ENCODE measurements at regions not wholly inside any gene's neighbourhood (a gene's known extent, or its start where the extent isn't known, plus 50 kb on each side); places are given as distances from the start of the nearest gene placed in this dataset.

GRCh38 chr4:41424522-41424921, 113.4 kb upstream of the LIMCH1 start:
- ChIA-PET POLR2A (no interaction called here), CTCF (no interaction called here)
- H3K9me3 ChIP-seq (ENCODE audit: control extremely low read depth in 1 of 3, control insufficient read depth in 2 of 3, insufficient read depth in 1 of 3, low read length in 2 of 3), result no peaks in the 10 kb centered on the region
- Mint-ChIP-seq H3K27me3 (peaks cover 11% of the 10 kb centered on the region), H3K9me3 (ENCODE audit: insufficient read depth) (no peaks in the 10 kb centered on the region), H3K27ac (no peak overlapping the region), H3K4me3 (no peak overlapping the region), H3K4me1 (no peaks in the 10 kb centered on the region)
- H3K36me3 ChIP-seq (replicated peaks in 1 of 2; ENCODE audit: control extremely low read depth in 1 of 2, control insufficient read depth in 1 of 2, extremely low read depth in 1 of 2, insufficient read depth in 2 of 2, low read length in 1 of 2), result no peaks in the 10 kb centered on the region
- no peak for DNase-seq
- H3K27ac ChIP-seq (ENCODE audit: low read length in 2 of 2), result no peak overlapping the region
- no peak for ATAC-seq (ENCODE audit: low read depth)
- H2AFZ ChIP-seq (ENCODE audit: insufficient read depth, low read depth, low read length, poor library complexity, severe bottlenecking), result no peak overlapping the region
- H4K20me1 ChIP-seq (ENCODE audit: control insufficient read depth, insufficient read depth, low read length, poor library complexity, severe bottlenecking), result no peaks in the 10 kb centered on the region
- no peaks in the 10 kb centered on the region for H3K27me3 ChIP-seq (replicated peaks in 1 of 4; ENCODE audit: control extremely low read depth in 1 of 4, control insufficient read depth in 3 of 4, insufficient read depth in 4 of 4, low read length in 3 of 4)
- H3K4me3 ChIP-seq (ENCODE audit: control extremely low read depth in 1 of 5, extremely low read depth in 1 of 5, insufficient read depth in 1 of 5, low read depth in 2 of 5, low read length in 4 of 5), result no peak overlapping the region
- no peaks in the 10 kb centered on the region for H3K4me1 ChIP-seq (ENCODE audit: control insufficient read depth in 2 of 2, insufficient read depth in 2 of 2, low read length in 2 of 2)
- TF ChIP-seq CTCF (IDR thresholded peaks at IDR 0.05) (no peak), EZH2 (IDR thresholded peaks at IDR 0.05; ENCODE audit: borderline replicate concordance, insufficient read depth, low read depth, low read length, poor library complexity, severe bottlenecking) (no peak)
- no peak overlapping the region for H3K9ac ChIP-seq (ENCODE audit: low read length)
- H3K79me2 ChIP-seq (ENCODE audit: control insufficient read depth, insufficient read depth, low read length), result no peaks in the 10 kb centered on the region
- no peak overlapping the region for H3K4me2 ChIP-seq (replicated peaks; ENCODE audit: low read depth, low read length, poor library complexity, severe bottlenecking)
- intact Hi-C loops (cut with micrococcal nuclease), result no loop called here

DNA sequence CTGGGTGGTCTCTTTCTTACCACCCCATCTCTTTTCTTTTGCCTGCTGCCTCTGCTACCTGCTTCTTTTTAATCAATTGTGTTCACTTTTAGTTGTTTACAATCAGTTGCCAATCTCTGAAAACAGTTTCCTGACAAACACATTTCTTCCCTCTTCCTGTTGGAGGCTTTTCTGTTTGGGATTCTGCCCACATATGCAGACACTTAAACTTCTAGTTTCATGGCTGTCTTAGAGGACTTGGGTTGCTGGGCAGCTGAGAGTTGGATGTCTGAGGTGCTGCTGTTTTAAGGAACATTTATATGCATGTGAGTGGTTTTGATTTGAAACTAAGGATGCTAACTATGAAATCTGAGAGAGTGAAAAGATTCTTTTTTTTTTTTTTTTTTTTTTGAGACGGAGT, 112.3 kb upstream of the LIMCH1 start:
- Mint-ChIP-seq H3K4me1 (no peaks in the 10 kb centered on the region), H3K4me3 (no peak overlapping the region), H3K9me3 (ENCODE audit: insufficient read depth) (no peaks in the 10 kb centered on the region), H3K27ac (no peak overlapping the region), H3K27me3 (peaks cover 16% of the 10 kb centered on the region)
- ChIA-PET POLR2A (no interaction called here), CTCF (no interaction called here)
- intact Hi-C loops (cut with micrococcal nuclease), result no loop called here
- Histone ChIP-seq H3K79me2 (ENCODE audit: control insufficient read depth, insufficient read depth, low read length) (no peaks in the 10 kb centered on the region), H3K4me2 (replicated peaks; ENCODE audit: low read depth, low read length, poor library complexity, severe bottlenecking) (no peak overlapping the region), H3K27me3 (replicated peaks in 1 of 4; ENCODE audit: control extremely low read depth in 1 of 4, control insufficient read depth in 3 of 4, insufficient read depth in 4 of 4, low read length in 3 of 4) (no peaks in the 10 kb centered on the region), H2AFZ (ENCODE audit: insufficient read depth, low read depth, low read length, poor library complexity, severe bottlenecking) (no peak overlapping the region), H3K36me3 (replicated peaks in 1 of 2; ENCODE audit: control extremely low read depth in 1 of 2, control insufficient read depth in 1 of 2, extremely low read depth in 1 of 2, insufficient read depth in 2 of 2, low read length in 1 of 2) (no peaks in the 10 kb centered on the region), H3K4me1 (ENCODE audit: control insufficient read depth in 2 of 2, insufficient read depth in 2 of 2, low read length in 2 of 2) (no peaks in the 10 kb centered on the region), H3K9me3 (ENCODE audit: control extremely low read depth in 1 of 3, control insufficient read depth in 2 of 3, insufficient read depth in 1 of 3, low read length in 2 of 3) (no peaks in the 10 kb centered on the region), H3K9ac (ENCODE audit: low read length) (no peak overlapping the region), H3K4me3 (ENCODE audit: control extremely low read depth in 1 of 5, extremely low read depth in 1 of 5, insufficient read depth in 1 of 5, low read depth in 2 of 5, low read length in 4 of 5) (no peak overlapping the region), H3K27ac (ENCODE audit: low read length in 2 of 2) (no peak overlapping the region), H4K20me1 (ENCODE audit: control insufficient read depth, insufficient read depth, low read length, poor library complexity, severe bottlenecking) (no peaks in the 10 kb centered on the region)
- WGBS (ENCODE audit: insufficient coverage), result no CpG with 5 or more reads among the region's 1 CpG
- TF ChIP-seq CTCF (IDR thresholded peaks at IDR 0.05) (no peak), EZH2 (IDR thresholded peaks at IDR 0.05; ENCODE audit: borderline replicate concordance, insufficient read depth, low read depth, low read length, poor library complexity, severe bottlenecking) (no peak)
- no peak for DNase-seq
- ATAC-seq (ENCODE audit: low read depth), result no peak

All from B cell (primary cell).